Lower leg skin (tissue), 3 donors: ENCODE measurements at regions not wholly inside any gene's neighbourhood (a gene's known extent, or its start where the extent isn't known, plus 50 kb on each side); places are given as distances from the start of the nearest gene placed in this dataset.

Experiments
- CTCF ChIP-seq, 3 donors: fragments of 450-650 bp; IDR thresholded peaks; one replicate each; pipeline ENCODE4 v1.5.1; 2016; ENCODE audit warnings: antibody characterized with exemption in 3 of 3, mild to moderate bottlenecking in 3 of 3, moderate library complexity in 2 of 3
- POLR2A ChIP-seq, 2 donors: fragments of 450-650 bp; IDR thresholded peaks; one replicate each; pipeline ENCODE4 v1.6.1; 2016 to 2017; ENCODE audit warnings: antibody characterized with exemption in 2 of 2, mild to moderate bottlenecking in 1 of 2, moderate library complexity in 1 of 2

GRCh38 chr18:75524181-75524580, 96.7 kb upstream of the SMIM21 start:
- TF ChIP-seq CTCF (IDR thresholded peaks at IDR 0.05) (no peak), POLR2A (IDR thresholded peaks at IDR 0.05) (no peak)
